Osteoblast (primary cell): ENCODE measurements at regions not wholly inside any gene's neighbourhood (a gene's known extent, or its start where the extent isn't known, plus 50 kb on each side); places are given as distances from the start of the nearest gene placed in this dataset.

ENCODE experiments used
- DNase-seq: peaks from one replicate; pipeline ENCODE4 v3.0.0; 2011; ENCODE audit warnings: low spot score, mixed read lengths; ENCODE audit not compliant: insufficient read length; ENCODE audit errors: missing footprints
- H2AFZ ChIP-seq: 2 replicates; pipeline ENCODE4 v1.6.0; 2011; ENCODE audit warnings: mild to moderate bottlenecking, low read length
- H3K27ac ChIP-seq: 2 replicates; pipeline ENCODE4 v1.5.1; 2011; ENCODE audit warnings: mild to moderate bottlenecking, low read depth, low read length, moderate library complexity
- H3K27me3 ChIP-seq: 2 replicates; pipeline ENCODE4 v1.6.0; 2012; ENCODE audit warnings: mild to moderate bottlenecking, control low read depth, inconsistent platforms, low read length, moderate library complexity; ENCODE audit not compliant: insufficient read depth
- H3K36me3 ChIP-seq: 2 replicates; pipeline ENCODE4 v1.5.1; 2011; ENCODE audit warnings: mild to moderate bottlenecking, low read length, control low read depth, moderate library complexity; ENCODE audit not compliant: insufficient read depth
- H3K4me1 ChIP-seq: 2 replicates; pipeline ENCODE4 v1.5.1; 2011; ENCODE audit warnings: mild to moderate bottlenecking, low read length, control low read depth, moderate library complexity; ENCODE audit not compliant: insufficient read depth
- H3K4me2 ChIP-seq: 2 replicates; pipeline ENCODE4 v1.6.0; 2011; ENCODE audit warnings: mild to moderate bottlenecking, low read length; ENCODE audit not compliant: insufficient read depth
- H3K4me3 ChIP-seq: fragments of 200-600 bp; sonication (generic); 3 replicates; pipeline ENCODE4 v1.5.1; 2012; ENCODE audit warnings: mild to moderate bottlenecking, low read length, inconsistent platforms; ENCODE audit not compliant: insufficient read depth
- H3K79me2 ChIP-seq: 2 replicates; pipeline ENCODE4 v1.6.0; 2012; ENCODE audit warnings: mild to moderate bottlenecking, low read length, control low read depth, inconsistent platforms; ENCODE audit not compliant: insufficient read depth
- H3K9me3 ChIP-seq: 2 replicates; pipeline ENCODE4 v1.5.1; 2011; ENCODE audit warnings: low read depth, low read length, control low read depth
- H4K20me1 ChIP-seq: 2 replicates; pipeline ENCODE4 v1.6.0; 2012; ENCODE audit warnings: mild to moderate bottlenecking, low read length, control low read depth; ENCODE audit not compliant: insufficient read depth
- CTCF ChIP-seq: IDR thresholded peaks from 2 replicates; pipeline ENCODE4 v1.5.1; 2011; ENCODE audit warnings: mild to moderate bottlenecking, low read depth, low read length, moderate library complexity; ENCODE audit errors: extremely low read depth

- no peak for TF ChIP-seq CTCF
Observed at GRCh38 chr15:95134431-95135110, 903.2 kb downstream of the MCTP2 start.

DNA sequence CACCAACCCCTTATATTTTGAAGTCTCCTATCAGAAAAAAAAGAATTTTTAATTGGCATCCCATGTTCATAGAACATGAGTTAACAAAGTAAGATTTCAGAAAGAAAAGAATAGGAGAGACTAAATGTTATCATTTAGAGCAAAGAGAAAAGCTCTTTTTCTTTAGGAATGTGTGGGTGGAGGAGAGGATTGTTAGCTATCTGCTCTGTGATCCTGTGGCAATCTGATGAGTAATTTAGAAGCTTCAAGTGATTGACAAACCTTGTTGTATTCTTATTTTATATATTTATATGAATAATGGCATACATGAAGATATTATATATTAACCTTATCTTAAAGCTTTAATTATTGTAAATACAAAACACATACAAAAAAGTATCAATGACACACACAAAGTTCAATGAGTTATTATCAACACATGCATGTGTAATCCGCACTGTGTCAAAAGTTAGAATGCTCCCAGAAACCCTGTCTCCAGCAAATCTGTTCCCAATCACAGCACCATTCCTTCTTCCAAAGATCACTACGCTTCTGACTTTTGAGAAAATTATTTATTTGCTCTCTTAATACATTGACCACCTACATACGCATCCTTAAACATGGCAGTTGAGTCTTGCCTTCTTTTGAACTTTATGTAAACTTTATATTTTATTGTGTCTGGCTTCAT is 907.4 kb downstream of the MCTP2 start:
- no peak overlapping the region for H3K27ac ChIP-seq
- no peaks in the 10 kb centered on the region for H3K79me2 ChIP-seq
- TF ChIP-seq CTCF, result no peak
- H3K4me3 ChIP-seq, result no peak overlapping the region
- no peaks in the 10 kb centered on the region for H3K27me3 ChIP-seq
- H3K36me3 ChIP-seq, result no peaks in the 10 kb centered on the region
- no peak overlapping the region for H3K4me2 ChIP-seq
- no peak for DNase-seq
- no peak overlapping the region for H2AFZ ChIP-seq
- no peaks in the 10 kb centered on the region for H4K20me1 ChIP-seq
- no peaks in the 10 kb centered on the region for H3K9me3 ChIP-seq
- H3K4me1 ChIP-seq, result no peaks in the 10 kb centered on the region

More at GRCh38 chr15:95134431-95135110, 903.2 kb downstream of the MCTP2 start:
- H3K4me3 ChIP-seq, result no peak overlapping the region
- H3K4me2 ChIP-seq, result no peak overlapping the region
- H3K79me2 ChIP-seq, result no peaks in the 10 kb centered on the region
- no peak overlapping the region for H3K27ac ChIP-seq
- no peaks in the 10 kb centered on the region for H3K4me1 ChIP-seq
- no peaks in the 10 kb centered on the region for H4K20me1 ChIP-seq
- H2AFZ ChIP-seq, result no peak overlapping the region
- DNase-seq, result no peak
- no peaks in the 10 kb centered on the region for H3K36me3 ChIP-seq
- no peaks in the 10 kb centered on the region for H3K9me3 ChIP-seq
- H3K27me3 ChIP-seq, result no peaks in the 10 kb centered on the region

GRCh38 chr15:95141486-95141885 is 910.1 kb downstream of the MCTP2 start:
- Histone ChIP-seq H3K9me3 (no peaks in the 10 kb centered on the region), H3K36me3 (no peaks in the 10 kb centered on the region), H3K4me1 (no peaks in the 10 kb centered on the region), H2AFZ (no peak overlapping the region), H4K20me1 (no peaks in the 10 kb centered on the region), H3K4me3 (no peak overlapping the region), H3K4me2 (no peak overlapping the region), H3K27ac (no peak overlapping the region), H3K79me2 (no peaks in the 10 kb centered on the region), H3K27me3 (no peaks in the 10 kb centered on the region)
- TF ChIP-seq CTCF, result no peak
- peak; percentile 31 for DNase-seq

GRCh38 chr15:95142531-95142930 is 911.2 kb downstream of the MCTP2 start:
- Histone ChIP-seq H4K20me1 (no peaks in the 10 kb centered on the region), H2AFZ (no peak overlapping the region), H3K27me3 (no peaks in the 10 kb centered on the region), H3K27ac (no peak overlapping the region), H3K79me2 (no peaks in the 10 kb centered on the region), H3K4me1 (no peaks in the 10 kb centered on the region), H3K9me3 (no peaks in the 10 kb centered on the region), H3K36me3 (no peaks in the 10 kb centered on the region), H3K4me2 (no peak overlapping the region), H3K4me3 (no peak overlapping the region)
- TF ChIP-seq CTCF, result no peak
- no peak for DNase-seq
